LHCN-M2 (cell line): ENCODE measurements at regions not wholly inside any gene's neighbourhood (a gene's known extent, or its start where the extent isn't known, plus 50 kb on each side); places are given as distances from the start of the nearest gene placed in this dataset.

ENCODE experiments used
- DNase-seq: peaks from one replicate; pipeline ENCODE4 v3.0.0-alpha.2; 2012; ENCODE audit warnings: low read depth

- DNase-seq = peak; percentile 83
Measured at GRCh38 chr14:58882577-58883018, 244.8 kb downstream of the DACT1 start.

GRCh38 chr14:58884442-58884841 lies 246.7 kb downstream of the DACT1 start:
- no peak for DNase-seq

- no peak for DNase-seq
Measured at GRCh38 chr14:58887931-58888330, 250.2 kb downstream of the DACT1 start.

- DNase-seq = peak; percentile 94
Measured at GRCh38 chr14:58898655-58899316, 261.0 kb downstream of the DACT1 start.

- peak; percentile 82 for DNase-seq
Measured at GRCh38 chr14:58899317-58899713, 261.6 kb downstream of the DACT1 start.

- DNase-seq = no peak
Measured at GRCh38 chr14:58901826-58902225, 264.1 kb downstream of the DACT1 start.

GRCh38 chr14:58904776-58905175 lies 267.0 kb downstream of the DACT1 start:
- no peak for DNase-seq

- DNase-seq = peak; percentile 14
Measured at GRCh38 chr14:58907803-58908202, 270.0 kb downstream of the DACT1 start.

- DNase-seq = no peak
Measured at GRCh38 chr14:58912287-58912686, 274.5 kb downstream of the DACT1 start.

- DNase-seq = no peak
Measured at GRCh38 chr14:58912799-58913432, 275.2 kb downstream of the DACT1 start.

GRCh38 chr14:58914279-58914855 lies 274.1 kb upstream of the DAAM1 start:
- no peak for DNase-seq

GRCh38 chr14:58915646-58916045 lies 272.8 kb upstream of the DAAM1 start:
- peak; percentile 9 for DNase-seq

- peak; percentile 32 for DNase-seq
Measured at GRCh38 chr14:58918066-58918738, 270.3 kb upstream of the DAAM1 start.

GRCh38 chr14:58919217-58919616 lies 269.2 kb upstream of the DAAM1 start:
- peak; percentile 9 for DNase-seq

GRCh38 chr14:58920230-58920629 lies 268.2 kb upstream of the DAAM1 start:
- no peak for DNase-seq

- peak; percentile 42 for DNase-seq
Measured at GRCh38 chr14:58922201-58922940, 266.1 kb upstream of the DAAM1 start.

GRCh38 chr14:58923751-58924405 lies 264.6 kb upstream of the DAAM1 start:
- no peak for DNase-seq

- DNase-seq = no peak
Measured at GRCh38 chr14:58941629-58942028, 246.8 kb upstream of the DAAM1 start.

GRCh38 chr14:58942516-58942915 lies 246.0 kb upstream of the DAAM1 start:
- DNase-seq = no peak

GRCh38 chr14:58944343-58944967 lies 244.0 kb upstream of the DAAM1 start:
- DNase-seq = no peak

GRCh38 chr14:58944968-58945356 lies 243.5 kb upstream of the DAAM1 start:
- DNase-seq = no peak
